Activated B cell treated with CpG ODN at 0.5 μM for 24 hours (primary cell): ENCODE measurements at regions not wholly inside any gene's neighbourhood (a gene's known extent, or its start where the extent isn't known, plus 50 kb on each side); places are given as distances from the start of the nearest gene placed in this dataset.

Source experiments
- ATAC-seq: fragments of 200-7000 bp; cut with Tn5 transposase; one replicate; pipeline ENCODE4 v1.10.0; 2021; ENCODE audit warnings: low read depth, mild to moderate bottlenecking, moderate library complexity
- CTCF ChIA-PET: fragments of 350-600 bp; sonication (Branson Sonifier 250); formaldehyde crosslinking; loops from one replicate; lab custom pipeline; 2021; ENCODE audit warnings: antibody characterized with exemption; lab: Charles Lee
- POLR2A ChIA-PET: fragments of 350-600 bp; sonication (Branson Sonifier 250); formaldehyde crosslinking; loops from one replicate; lab custom pipeline; 2021; ENCODE audit warnings: antibody characterized with exemption; lab: Charles Lee
- DNase-seq: peaks from one replicate; pipeline ENCODE4 v3.0.0; 2022
- H3K27ac Mint-ChIP-seq: one replicate; pipeline ENCODE4 v1.8.0; 2020; ENCODE audit warnings: mixed read lengths
- H3K27me3 Mint-ChIP-seq: one replicate; pipeline ENCODE4 v1.8.0; 2021; ENCODE audit warnings: mixed read lengths
- H3K36me3 Mint-ChIP-seq: one replicate; pipeline ENCODE4 v1.8.0; 2021; ENCODE audit warnings: low read depth, mixed read lengths
- H3K4me1 Mint-ChIP-seq: one replicate; pipeline ENCODE4 v1.8.0; 2021; ENCODE audit warnings: mixed read lengths
- H3K4me3 Mint-ChIP-seq: one replicate; pipeline ENCODE4 v1.8.0; 2020; ENCODE audit warnings: mild to moderate bottlenecking, mixed read lengths
- H3K9me3 Mint-ChIP-seq: one replicate; pipeline ENCODE4 v1.8.0; 2020; ENCODE audit warnings: mixed read lengths
- CTCF ChIP-seq: fragments of 200-600 bp; IDR thresholded peaks from one replicate; pipeline ENCODE4 v1.8.0; 2022; ENCODE audit warnings: antibody characterized with exemption, mild to moderate bottlenecking
- intact Hi-C: fragments of 100-400 bp; cut with micrococcal nuclease; formaldehyde crosslinking; loops from one replicate; pipeline ENCODE4 v1.15.1; 2024

GRCh38 chr14:39861229-39861600 lies 429.0 kb upstream of the FBXO33 start:
- no peak for ATAC-seq
- Mint-ChIP-seq H3K9me3 (no peaks in the 10 kb centered on the region), H3K4me1 (no peaks in the 10 kb centered on the region), H3K27me3 (no peaks in the 10 kb centered on the region), H3K36me3 (no peaks in the 10 kb centered on the region), H3K4me3 (no peak overlapping the region), H3K27ac (no peak overlapping the region)
- intact Hi-C loops = no loop called here
- DNase-seq = no peak
- no peak for TF ChIP-seq CTCF
- CTCF ChIA-PET = no interaction called here
- POLR2A ChIA-PET = no interaction called here

GRCh38 chr14:39860596-39861228 lies 428.5 kb upstream of the FBXO33 start:
- Mint-ChIP-seq H3K4me3 (no peak overlapping the region), H3K9me3 (no peaks in the 10 kb centered on the region), H3K36me3 (no peaks in the 10 kb centered on the region), H3K4me1 (no peaks in the 10 kb centered on the region), H3K27ac (no peak overlapping the region), H3K27me3 (no peaks in the 10 kb centered on the region)
- no peak for ATAC-seq
- CTCF ChIA-PET = no interaction called here
- intact Hi-C loops = no loop called here
- no peak for DNase-seq
- POLR2A ChIA-PET = no interaction called here
- no peak for TF ChIP-seq CTCF

GRCh38 chr14:39859314-39859713 lies 427.1 kb upstream of the FBXO33 start:
- POLR2A ChIA-PET = no interaction called here
- Mint-ChIP-seq H3K4me1 (no peaks in the 10 kb centered on the region), H3K4me3 (no peak overlapping the region), H3K27me3 (no peaks in the 10 kb centered on the region), H3K36me3 (no peaks in the 10 kb centered on the region), H3K9me3 (no peaks in the 10 kb centered on the region), H3K27ac (no peak overlapping the region)
- ATAC-seq (no peak), DNase-seq (no peak)
- intact Hi-C loops = no loop called here
- CTCF ChIA-PET = no interaction called here
- TF ChIP-seq CTCF = no peak

- CTCF ChIA-PET = no interaction called here
- no peaks in the 10 kb centered on the region for H3K9me3 Mint-ChIP-seq
- no peaks in the 10 kb centered on the region for H3K36me3 Mint-ChIP-seq
- no peak overlapping the region for H3K27ac Mint-ChIP-seq
- intact Hi-C loops = no loop called here
- POLR2A ChIA-PET = no interaction called here
- TF ChIP-seq CTCF = no peak
- H3K4me3 Mint-ChIP-seq = no peak overlapping the region
- H3K4me1 Mint-ChIP-seq = no peaks in the 10 kb centered on the region
- H3K27me3 Mint-ChIP-seq = no peaks in the 10 kb centered on the region
- ATAC-seq (no peak), DNase-seq (no peak)
These were observed 425.3 kb upstream of the FBXO33 start for GRCh38 chr14:39857376-39858055.

- Mint-ChIP-seq H3K9me3 (no peaks in the 10 kb centered on the region), H3K4me1 (no peaks in the 10 kb centered on the region), H3K27ac (no peak overlapping the region), H3K4me3 (no peak overlapping the region), H3K27me3 (no peaks in the 10 kb centered on the region), H3K36me3 (no peaks in the 10 kb centered on the region)
- ChIA-PET CTCF (no interaction called here), POLR2A (no interaction called here)
- intact Hi-C loops = no loop called here
- TF ChIP-seq CTCF = no peak
- ATAC-seq (no peak), DNase-seq (no peak)
These were observed 421.2 kb upstream of the FBXO33 start for GRCh38 chr14:39853441-39853840.
